ENCODE measurements at regions not wholly inside any gene's neighbourhood (a gene's known extent, or its start where the extent isn't known, plus 50 kb on each side); places are given as distances from the start of the nearest gene placed in this dataset.

DNA sequence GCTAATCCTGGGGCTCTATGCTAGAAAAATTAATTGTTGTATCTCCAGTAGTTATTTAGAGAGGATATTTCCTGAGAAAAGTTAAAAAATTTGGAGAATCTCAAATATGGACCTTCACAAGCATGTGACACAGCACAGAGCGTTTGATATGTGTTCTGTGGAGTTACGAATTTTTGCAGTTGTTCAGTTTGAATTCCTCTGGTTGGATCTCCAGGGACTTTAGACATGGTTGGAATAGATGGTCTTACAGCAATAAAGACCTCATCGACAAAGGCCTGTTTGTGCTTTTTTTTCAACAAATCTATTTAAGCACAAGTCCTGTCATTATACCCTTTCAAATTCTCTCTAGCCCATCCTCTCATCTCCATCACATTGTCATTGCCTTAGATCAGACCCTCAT is 138.0 kb downstream of the TES start:
- TF ChIP-seq EZH2 (IDR thresholded peaks at IDR 0.05; ENCODE audit: low read depth, unreplicated experiment) (no peak), POLR2AphosphoS5 (IDR thresholded peaks at IDR 0.05; ENCODE audit: low read depth) (no peak), EZH2phosphoT487 (IDR thresholded peaks at IDR 0.05; ENCODE audit: unreplicated experiment) (no peak), JUNB (IDR thresholded peaks at IDR 0.05; ENCODE audit: unreplicated experiment) (no peak), ZNF462 (CRISPR knock-in tag; IDR thresholded peaks at IDR 0.05) (no peak), REST (IDR thresholded peaks at IDR 0.05; ENCODE audit: unreplicated experiment) (no peak), ETS1 (IDR thresholded peaks at IDR 0.05) (no peak), ZNF114 (CRISPR knock-in tag; IDR thresholded peaks at IDR 0.05) (no peak), ZNF331 (CRISPR knock-in tag; IDR thresholded peaks at IDR 0.05; ENCODE audit: low read depth) (no peak), NANOG (IDR thresholded peaks at IDR 0.05; ENCODE audit: borderline replicate concordance) (no peak)
- TF ChIP-seq, protein P1, sequence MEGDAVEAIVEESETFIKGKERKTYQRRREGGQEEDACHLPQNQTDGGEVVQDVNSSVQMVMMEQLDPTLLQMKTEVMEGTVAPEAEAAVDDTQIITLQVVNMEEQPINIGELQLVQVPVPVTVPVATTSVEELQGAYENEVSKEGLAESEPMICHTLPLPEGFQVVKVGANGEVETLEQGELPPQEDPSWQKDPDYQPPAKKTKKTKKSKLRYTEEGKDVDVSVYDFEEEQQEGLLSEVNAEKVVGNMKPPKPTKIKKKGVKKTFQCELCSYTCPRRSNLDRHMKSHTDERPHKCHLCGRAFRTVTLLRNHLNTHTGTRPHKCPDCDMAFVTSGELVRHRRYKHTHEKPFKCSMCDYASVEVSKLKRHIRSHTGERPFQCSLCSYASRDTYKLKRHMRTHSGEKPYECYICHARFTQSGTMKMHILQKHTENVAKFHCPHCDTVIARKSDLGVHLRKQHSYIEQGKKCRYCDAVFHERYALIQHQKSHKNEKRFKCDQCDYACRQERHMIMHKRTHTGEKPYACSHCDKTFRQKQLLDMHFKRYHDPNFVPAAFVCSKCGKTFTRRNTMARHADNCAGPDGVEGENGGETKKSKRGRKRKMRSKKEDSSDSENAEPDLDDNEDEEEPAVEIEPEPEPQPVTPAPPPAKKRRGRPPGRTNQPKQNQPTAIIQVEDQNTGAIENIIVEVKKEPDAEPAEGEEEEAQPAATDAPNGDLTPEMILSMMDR (conservative IDR thresholded peaks at IDR 0.05; ENCODE audit: low read depth in 2 of 2): no peak

Data from GM23338 (cell line).